ENCODE measurements at regions not wholly inside any gene's neighbourhood (a gene's known extent, or its start where the extent isn't known, plus 50 kb on each side); places are given as distances from the start of the nearest gene placed in this dataset.

GRCh38 chr5:144844086-144844485 is 673.4 kb downstream of the KCTD16 start:
- no peak for TF ChIP-seq RAD21 (IDR thresholded peaks at IDR 0.05; ENCODE audit: low read length)
- no peak for TF ChIP-seq RCOR1 (IDR thresholded peaks at IDR 0.05; ENCODE audit: insufficient replicate concordance, low read length)
- no peak for TF ChIP-seq NFE2L2 (IDR thresholded peaks at IDR 0.05; ENCODE audit: low read depth, low read length)
- TF ChIP-seq MAZ (IDR thresholded peaks at IDR 0.05; ENCODE audit: borderline replicate concordance, low read depth, low read length) = no peak
- TF ChIP-seq CEBPB (IDR thresholded peaks at IDR 0.05; ENCODE audit: low read depth, low read length) = no peak
- no peak for TF ChIP-seq RFX5 (IDR thresholded peaks at IDR 0.05; ENCODE audit: low read depth, low read length)
- TF ChIP-seq POLR2A (IDR thresholded peaks at IDR 0.05; ENCODE audit: low read depth, low read length) = no peak
- no peak for TF ChIP-seq BHLHE40 (IDR thresholded peaks at IDR 0.05; ENCODE audit: low read depth, low read length)
- TF ChIP-seq ELK1 (IDR thresholded peaks at IDR 0.05; ENCODE audit: borderline replicate concordance, low read depth, low read length) = no peak
- no peak for TF ChIP-seq CHD1 (IDR thresholded peaks at IDR 0.05; ENCODE audit: low read depth, low read length)
- TF ChIP-seq SMC3 (IDR thresholded peaks at IDR 0.05; ENCODE audit: low read depth, low read length) = no peak
- no peak for TF ChIP-seq MAFK (IDR thresholded peaks at IDR 0.05; ENCODE audit: low read depth, low read length)
- no peak for TF ChIP-seq MXI1 (IDR thresholded peaks at IDR 0.05; ENCODE audit: borderline replicate concordance, low read depth, low read length)
- TF ChIP-seq USF2 (IDR thresholded peaks at IDR 0.05; ENCODE audit: low read depth, low read length) = no peak
- TF ChIP-seq CTCF (conservative IDR thresholded peaks at IDR 0.05; ENCODE audit: low read depth, low read length) = no peak
- no peak for TF ChIP-seq FOS (IDR thresholded peaks at IDR 0.05; ENCODE audit: low read depth, low read length)
- ATAC-seq (ENCODE audit: low read depth) = peak; percentile 70
- Histone ChIP-seq H3K18ac (ENCODE audit: low read depth, low read length) (no peak overlapping the region), H3K23ac (ENCODE audit: low read depth, low read length) (no peak overlapping the region), H2AK9ac (replicated peaks; ENCODE audit: low read depth, low read length, poor library complexity) (no peak overlapping the region), H3K27me3 (ENCODE audit: control insufficient read depth, insufficient read depth, low read length) (no peaks in the 10 kb centered on the region), H3K9ac (ENCODE audit: low read depth, low read length) (no peak overlapping the region), H3K4me2 (ENCODE audit: low read depth, low read length) (no peak overlapping the region), H3K56ac (ENCODE audit: extremely low read depth, insufficient read depth, low read length) (no peak overlapping the region), H4K5ac (ENCODE audit: low read depth, low read length) (no peak overlapping the region), H3K9me3 (ENCODE audit: control insufficient read depth, insufficient read depth, low read length) (no peaks in the 10 kb centered on the region), H2BK20ac (ENCODE audit: low read depth, low read length) (no peak overlapping the region), H3K27ac (ENCODE audit: insufficient read depth, low read length) (no peak overlapping the region), H3K4ac (ENCODE audit: low read depth, low read length) (no peak overlapping the region), H4K91ac (ENCODE audit: insufficient read depth, low read depth, low read length) (no peak overlapping the region), H4K20me1 (ENCODE audit: insufficient read depth, low read length) (no peaks in the 10 kb centered on the region), H2BK15ac (ENCODE audit: low read depth, low read length) (no peak overlapping the region), H2BK120ac (ENCODE audit: low read depth, low read length) (no peak overlapping the region), H3K14ac (replicated peaks; ENCODE audit: low read depth, low read length) (no peak overlapping the region), H3K79me1 (ENCODE audit: low read depth in 1 of 2, low read length in 2 of 2) (no peaks in the 10 kb centered on the region), H2AK5ac (ENCODE audit: low read depth, low read length) (no peak overlapping the region), H3K9me1 (ENCODE audit: insufficient read depth, low read length) (no peaks in the 10 kb centered on the region), H2AFZ (replicated peaks; ENCODE audit: low read length, poor library complexity) (no peak overlapping the region), H4K8ac (ENCODE audit: low read depth in 2 of 2, low read length in 2 of 2) (no peak overlapping the region), H3K4me1 (ENCODE audit: control insufficient read depth, insufficient read depth, low read length) (no peaks in the 10 kb centered on the region), H3K4me3 (ENCODE audit: insufficient read depth, low read depth, low read length) (no peak overlapping the region), H3K36me3 (ENCODE audit: control insufficient read depth, insufficient read depth, low read length) (no peaks in the 10 kb centered on the region), H2BK5ac (ENCODE audit: low read depth, low read length, poor library complexity, severe bottlenecking) (no peak overlapping the region)
- POLR2A ChIA-PET (ENCODE audit: unreplicated experiment) = no interaction called here
- BruUV-seq (replicated peaks) = no TSS peak
- dilution Hi-C loops (cut with HindIII; ENCODE audit: low sequenced_read_pairs, unreplicated experiment) = no loop called here
- CTCF ChIA-PET = interaction anchor here (0.6 kb wide), 1 partner anchor 403 kb away, joined by 3 read pairs; no protein-coding TSS in a partner anchor
- intact Hi-C loops (cut with micrococcal nuclease) = no loop called here
- in situ Hi-C loops (cut with MboI; ENCODE audit: low sequenced_read_pairs) = no loop called here
- no CpG with 5 or more reads among the region's 2 CpGs for WGBS, 2 experiments (ENCODE audit: extremely low coverage in 2 of 2, insufficient read length in 1 of 2)
- DNase-seq = no peak

Measured in IMR-90 (cell line).